NOMO-1 treated with DMSO at 0.1 percent for 48 hours (cell line): ENCODE measurements at regions not wholly inside any gene's neighbourhood (a gene's known extent, or its start where the extent isn't known, plus 50 kb on each side); places are given as distances from the start of the nearest gene placed in this dataset.

Source experiments
- DNase-seq: peaks from one replicate; lab custom pipeline; 2025; ENCODE audit not compliant: unreplicated experiment; lab: John Stamatoyannopoulos, UW

DNA sequence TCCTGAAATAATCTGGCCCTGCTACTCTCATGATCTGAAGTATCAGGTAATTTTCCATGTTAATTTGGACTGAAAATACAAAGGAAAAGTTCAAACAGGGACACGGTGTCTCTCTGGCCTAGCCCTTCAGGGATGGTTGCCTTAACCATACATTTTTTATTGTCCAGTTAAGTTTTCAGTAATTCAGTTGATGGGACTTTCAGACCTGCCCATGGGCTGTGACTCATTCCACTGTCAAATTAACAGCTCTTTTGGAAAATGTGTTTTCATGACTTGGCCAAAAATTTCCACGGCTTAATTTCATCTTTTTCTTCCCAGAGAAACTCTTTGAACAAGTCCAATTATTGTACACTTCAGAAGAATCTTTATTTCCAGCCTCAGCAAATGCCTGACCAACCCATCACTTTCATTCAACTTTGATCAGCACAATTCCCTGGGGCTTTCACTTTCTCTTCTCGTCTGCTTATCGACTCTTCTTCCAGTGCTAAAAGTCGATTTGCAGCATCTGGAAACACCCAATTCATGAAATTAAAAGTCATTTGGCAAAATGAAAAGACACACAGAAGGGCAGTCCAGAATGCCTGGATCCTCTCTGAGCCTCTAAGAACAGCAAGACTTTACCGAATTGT lies 293.9 kb downstream of the RAB28 start:
- DNase-seq, result no peak

DNA sequence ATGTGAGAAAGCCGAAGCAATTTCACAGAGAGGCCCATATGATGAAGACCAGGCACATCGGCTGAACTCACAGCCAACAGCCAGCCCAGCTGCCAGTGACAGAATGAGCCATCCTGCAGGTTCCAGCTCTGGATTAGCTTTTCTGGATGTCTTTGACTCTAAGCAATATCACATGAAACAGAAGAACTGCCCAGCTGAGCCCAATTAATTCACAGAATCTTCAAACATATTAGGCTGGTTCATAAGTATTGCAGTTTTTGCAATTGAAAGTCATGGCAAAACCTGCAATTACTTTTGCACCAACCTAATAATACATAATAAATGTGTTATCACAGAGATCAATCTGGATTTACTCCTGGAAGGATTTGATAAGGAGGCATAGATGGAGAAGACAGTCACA lies 299.9 kb downstream of the RAB28 start:
- no peak for DNase-seq

DNA sequence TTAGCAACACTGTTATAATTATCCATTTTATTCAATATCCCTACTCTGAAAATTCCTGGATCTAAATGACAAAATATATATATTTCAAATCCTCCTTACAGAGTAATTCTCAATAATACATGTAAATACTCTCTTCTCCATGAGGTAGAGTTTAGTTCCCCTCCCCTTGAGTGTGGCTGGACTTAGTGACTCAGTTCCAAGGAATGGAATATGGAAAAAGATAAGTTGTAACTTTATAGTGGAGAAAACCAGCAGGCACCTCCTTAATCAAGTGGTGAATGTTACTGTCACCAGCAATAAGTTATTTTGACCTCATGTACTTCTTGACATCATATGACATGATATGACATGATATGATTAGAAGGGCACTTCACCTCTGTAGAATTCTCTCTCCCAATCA lies 302.0 kb downstream of the RAB28 start:
- no peak for DNase-seq

DNA sequence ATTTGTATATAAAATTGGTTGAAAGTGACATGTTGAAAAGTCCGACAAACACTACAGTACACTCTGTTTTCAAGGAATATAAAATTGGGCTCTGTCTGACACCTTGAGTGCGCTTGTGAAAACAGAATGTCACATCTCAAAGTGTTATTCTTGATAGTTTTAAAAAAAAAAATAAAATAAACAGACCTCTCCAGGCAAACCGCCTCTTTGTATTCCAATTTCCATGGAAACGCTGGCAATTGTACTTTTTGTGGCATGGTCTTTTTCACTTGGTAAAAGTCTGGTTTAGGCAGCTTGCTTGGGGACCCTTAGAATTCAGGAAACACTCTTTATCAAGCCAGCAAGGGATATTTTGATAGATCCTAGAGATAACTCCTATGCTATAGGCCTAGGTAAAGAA lies 302.5 kb downstream of the RAB28 start:
- DNase-seq, result no peak

DNA sequence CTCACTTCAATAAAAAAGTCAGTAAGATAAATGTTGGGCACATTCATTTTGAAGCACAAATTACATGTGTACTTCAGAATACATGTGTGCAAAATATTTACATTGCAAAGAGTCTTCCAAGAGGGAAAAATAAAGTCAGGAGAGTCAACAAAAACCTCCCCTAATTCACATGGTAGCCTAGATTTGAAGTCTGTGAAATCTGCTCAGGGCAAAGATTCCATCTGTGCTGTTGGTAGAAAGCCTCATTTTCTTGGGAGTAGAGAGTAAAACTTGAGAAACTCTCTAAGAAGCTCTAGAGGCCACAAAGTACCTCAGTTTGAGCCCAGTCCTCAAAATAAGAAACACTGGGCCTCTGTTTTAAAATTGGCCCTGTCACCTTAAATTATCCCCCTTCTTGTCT lies 303.4 kb downstream of the RAB28 start:
- no peak for DNase-seq

DNA sequence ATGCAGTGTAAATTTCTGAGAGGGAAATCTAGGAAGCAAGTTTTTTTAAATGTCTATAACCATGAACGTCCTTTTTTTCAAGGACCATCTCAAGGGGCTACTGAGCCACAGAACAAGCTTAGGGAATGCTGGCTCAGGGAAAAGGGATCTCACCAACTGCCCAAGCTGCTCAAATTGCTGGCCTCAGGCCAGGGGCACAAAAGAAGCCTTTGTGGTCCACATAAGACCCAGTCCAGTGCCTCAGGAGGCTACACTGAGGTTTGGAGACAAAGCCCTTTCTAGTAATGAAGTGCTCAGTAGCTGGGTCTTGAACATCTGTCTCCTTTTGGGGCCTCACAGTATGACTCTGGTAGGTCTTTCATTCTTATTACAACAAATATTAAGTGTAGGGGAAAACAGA lies 305.5 kb downstream of the RAB28 start:
- DNase-seq, result no peak

DNA sequence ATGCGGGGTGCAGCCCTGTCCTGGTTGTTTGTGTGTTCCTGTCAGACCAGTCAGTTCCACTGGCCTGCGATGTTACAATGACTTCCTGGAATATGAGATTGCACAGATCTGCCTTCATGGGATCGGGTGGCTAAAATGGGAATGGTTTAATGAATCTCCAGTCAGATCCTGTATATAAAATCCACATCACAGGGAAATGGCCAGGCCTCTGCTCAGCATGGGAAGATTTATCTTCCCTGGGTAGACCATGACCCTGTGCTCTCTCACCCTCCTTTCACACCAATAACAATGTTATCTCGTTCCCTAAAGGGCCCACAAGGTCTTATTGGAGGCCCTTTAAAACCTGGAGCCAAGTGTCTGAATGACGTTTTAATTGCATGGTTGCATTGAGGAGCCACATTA lies 307.4 kb downstream of the RAB28 start:
- DNase-seq, result no peak

DNA sequence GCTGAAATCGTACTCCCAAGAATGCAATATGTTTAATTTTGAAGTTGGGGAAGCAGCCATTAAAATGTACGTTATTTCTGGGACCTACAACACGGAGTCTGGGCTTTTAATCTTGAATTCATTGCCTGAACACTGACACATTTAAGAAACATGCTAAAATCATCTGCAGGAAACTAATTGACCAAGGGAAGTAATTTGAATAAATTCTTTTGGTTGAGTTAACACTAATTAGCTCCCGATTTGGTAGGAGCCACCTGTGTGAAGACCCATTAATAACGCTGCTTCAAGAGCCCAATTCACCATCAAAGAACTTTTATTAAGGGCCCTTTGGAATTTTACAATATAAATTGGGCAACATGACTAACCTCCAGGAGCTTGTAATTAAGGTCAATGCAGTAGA lies 309.2 kb downstream of the RAB28 start:
- no peak for DNase-seq

DNA sequence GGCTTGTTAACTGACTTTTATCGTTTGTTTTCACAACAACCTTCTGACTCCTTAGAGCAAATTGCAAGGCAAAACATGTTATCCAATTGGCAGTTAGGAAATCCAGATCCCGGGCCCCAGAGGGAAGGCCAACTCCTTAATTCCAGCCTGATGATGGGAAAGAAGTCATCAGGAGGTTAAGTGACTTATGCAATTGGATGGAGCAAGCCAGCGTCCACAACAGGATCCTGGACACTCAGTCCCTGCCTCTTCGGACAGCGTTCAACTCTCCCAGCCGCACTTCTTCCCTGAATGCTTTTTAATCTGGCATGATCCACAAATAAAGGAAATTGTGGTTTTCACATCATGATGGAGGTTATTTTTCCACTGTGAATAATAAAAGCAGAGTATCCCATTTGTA lies 310.1 kb downstream of the RAB28 start:
- DNase-seq, result no peak

DNA sequence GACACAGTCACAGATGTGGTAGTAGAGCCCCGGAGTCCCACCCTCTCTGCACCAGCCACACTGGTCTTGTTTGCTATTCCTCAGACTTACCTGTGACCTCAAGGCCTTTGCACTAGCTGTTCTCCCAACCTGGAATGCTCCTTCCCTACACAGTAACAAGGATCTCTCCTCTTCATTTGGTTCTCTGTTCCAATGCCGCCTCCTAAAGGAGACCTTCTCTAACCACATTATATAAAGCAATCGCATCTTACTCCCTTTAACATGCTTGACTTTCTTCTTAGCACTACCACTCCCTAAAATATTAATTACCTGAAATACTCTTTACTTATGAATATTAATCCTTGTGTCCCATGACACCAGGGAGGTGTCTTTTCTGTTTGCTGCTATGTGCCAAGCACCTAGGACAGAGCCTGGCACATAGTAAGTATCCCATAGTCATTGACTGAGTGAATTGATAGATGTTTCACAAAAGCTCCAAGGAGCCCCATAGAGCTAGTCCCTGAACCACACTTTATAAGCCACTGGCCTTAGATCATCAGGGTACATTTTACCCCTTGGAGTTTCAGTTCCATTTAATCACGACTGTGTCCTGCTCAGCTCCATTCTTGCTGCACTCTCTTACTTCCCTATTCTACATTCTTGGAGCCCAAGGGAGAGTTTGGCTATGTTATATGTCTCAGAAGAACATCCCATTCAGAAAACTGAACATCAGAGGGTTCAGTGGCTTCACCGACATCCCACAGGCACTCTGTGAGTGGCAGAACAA lies 312.7 kb downstream of the RAB28 start:
- peak; percentile 17 for DNase-seq

DNA sequence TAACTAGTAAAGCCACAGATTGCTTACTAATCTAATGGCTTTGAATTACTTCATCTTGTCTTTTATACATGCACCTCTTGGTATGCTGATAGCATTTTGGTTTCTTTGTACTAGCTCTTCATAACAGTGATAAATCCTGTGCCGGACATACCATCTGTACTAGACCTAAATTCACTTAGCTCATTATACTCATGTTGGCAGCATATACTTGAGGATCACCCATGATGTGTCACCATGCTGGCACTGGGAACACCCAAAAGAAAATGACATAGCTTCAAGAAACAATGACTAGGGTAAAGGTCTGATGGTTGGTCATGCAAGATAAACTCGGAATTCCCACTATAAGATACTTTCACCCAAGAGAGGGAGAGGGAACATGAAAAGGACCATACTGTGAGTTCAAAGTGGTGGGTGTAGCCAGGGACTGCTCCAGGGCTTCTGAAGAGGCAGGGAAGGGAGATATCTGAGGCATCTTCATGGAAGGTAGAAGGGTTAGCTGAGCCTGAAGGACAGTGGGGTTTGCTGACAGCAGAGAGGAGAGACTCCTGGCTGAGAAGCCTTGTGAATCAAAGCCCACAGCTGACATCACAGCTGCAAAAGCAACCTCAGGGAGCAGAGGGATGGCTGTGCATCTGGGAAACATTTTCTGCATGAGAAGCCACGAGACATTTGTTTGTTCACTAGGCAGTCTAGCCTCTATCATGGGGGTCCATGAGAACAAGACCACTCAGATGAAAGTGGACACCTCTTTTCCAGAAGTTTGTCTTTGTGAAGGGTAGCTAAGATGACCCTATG lies 314.2 kb downstream of the RAB28 start:
- no peak for DNase-seq

DNA sequence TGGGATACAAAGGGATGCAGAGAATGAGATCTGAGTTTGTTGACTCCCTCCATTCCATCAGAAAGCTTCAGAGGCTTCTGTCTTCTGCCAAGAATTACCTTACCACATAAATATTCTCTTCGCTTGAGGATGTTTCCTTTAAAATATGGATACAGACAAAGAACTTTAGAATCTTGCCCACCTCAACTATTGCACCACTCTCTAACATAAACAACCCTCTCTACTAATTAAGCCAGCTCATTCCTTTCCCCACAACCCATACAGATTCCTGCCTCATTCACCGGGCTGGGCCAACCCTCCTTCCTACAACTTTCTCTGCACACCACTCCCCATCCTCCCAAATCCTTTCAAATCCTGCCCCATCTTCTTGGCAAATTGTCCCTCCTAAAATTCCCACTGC lies 315.8 kb downstream of the RAB28 start:
- no peak for DNase-seq

DNA sequence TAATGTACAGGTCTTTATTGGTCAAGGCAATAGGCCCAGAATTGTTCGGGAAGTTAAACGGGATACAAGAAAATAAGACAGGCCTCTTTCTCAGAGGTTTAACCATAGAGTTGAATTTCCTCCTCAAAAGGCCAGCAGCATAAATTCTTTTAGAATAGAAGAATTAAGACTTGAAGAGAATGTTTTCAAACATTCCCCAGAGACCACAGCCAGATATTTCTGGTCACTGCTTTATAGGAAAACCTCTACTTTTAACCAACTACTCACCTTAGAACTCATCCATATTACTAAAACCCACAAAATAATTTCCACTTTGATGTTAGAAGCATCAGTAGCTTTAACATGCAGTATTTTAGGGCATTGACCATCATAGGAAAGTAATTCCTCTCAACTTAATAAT lies 317.9 kb downstream of the RAB28 start:
- DNase-seq, result no peak

DNA sequence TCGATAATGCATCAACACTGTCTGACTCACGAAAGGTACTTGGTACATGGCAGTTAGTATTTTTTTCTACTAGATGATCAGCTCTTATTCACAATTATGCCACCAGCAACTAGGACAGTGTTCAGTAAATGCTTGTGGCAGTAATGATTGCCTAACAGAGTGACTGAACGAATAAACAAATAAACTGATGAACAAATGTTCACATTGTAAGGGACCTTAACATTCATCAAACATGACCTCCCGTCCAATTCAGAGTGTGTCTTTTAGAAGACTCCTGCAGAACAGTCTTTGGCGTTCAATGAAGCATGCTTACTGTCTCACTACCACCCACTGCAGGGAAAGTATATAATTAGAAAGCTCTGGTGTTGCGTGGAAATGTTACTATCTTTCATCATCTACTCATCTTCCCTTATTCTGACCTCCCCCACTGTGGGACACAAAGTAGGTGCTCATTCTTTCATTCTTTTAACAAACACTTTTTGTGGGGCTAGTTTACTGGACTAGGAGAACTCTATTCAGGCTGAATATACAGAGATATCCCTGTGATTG lies 319.3 kb downstream of the RAB28 start:
- no peak for DNase-seq

DNA sequence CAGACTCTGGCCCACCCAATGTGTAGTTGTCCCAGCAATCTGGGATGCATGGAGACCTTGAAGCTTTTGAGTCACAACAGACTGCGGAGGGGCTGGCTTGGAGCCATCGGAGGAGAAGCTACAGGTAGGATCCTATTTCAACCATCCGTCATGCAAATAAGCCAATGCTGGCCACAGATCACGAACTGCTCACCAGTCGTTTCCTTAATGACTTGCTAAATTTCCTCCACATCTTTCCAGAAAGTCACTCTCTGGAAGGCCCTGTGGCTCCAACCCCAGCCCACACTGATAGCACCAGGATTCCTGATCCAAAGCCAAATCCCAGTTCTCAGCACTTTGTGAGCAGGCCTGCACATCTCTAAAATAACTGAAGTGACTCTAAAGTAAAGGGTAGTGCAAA lies 321.3 kb downstream of the RAB28 start:
- no peak for DNase-seq

DNA sequence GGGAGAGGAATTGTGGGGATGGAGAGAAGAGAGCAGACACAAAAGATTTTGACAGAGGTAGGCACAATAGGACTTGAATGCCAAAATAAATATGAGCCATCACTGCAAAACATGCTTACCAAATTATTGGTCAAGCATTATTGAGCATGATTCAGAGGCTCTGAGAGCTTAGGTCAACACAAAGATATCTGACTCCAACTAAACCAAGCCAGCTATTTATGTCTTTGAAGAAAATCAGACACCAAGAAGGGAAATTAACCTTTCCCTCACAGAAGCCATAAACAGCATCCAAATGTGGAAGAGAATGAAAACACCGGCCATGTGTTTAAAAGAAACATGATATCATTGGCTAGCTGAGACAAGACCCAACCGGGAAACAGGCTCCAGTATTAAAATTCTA lies 323.2 kb downstream of the RAB28 start:
- no peak for DNase-seq

DNA sequence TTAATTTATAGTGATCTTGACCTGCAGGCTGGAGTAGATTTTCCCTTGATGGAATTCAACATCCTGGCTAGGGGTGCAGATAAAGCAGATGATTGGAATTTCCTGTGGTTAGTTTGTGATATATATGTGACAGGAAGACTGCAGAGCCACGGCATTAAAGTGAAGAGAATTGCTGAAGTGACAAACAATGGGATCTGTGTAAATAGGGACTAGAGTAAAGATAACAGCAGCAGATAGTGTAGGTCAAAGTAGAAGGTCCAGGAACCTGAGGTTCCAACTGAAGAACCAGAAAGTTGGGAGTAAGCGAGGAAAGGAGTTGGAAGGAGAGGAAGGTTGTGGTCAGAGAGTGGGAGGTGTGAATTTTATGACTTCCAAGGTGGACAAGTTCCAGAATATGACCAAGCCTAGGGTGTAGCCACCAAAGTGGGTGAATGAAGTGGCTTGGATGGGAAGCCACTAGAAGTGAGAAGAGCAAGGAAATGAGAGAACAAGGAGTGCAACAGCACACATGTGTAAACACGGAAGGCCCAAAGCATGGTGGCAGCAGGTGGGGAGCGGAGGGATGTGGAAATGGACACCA lies 325.0 kb downstream of the RAB28 start:
- DNase-seq, result no peak

DNA sequence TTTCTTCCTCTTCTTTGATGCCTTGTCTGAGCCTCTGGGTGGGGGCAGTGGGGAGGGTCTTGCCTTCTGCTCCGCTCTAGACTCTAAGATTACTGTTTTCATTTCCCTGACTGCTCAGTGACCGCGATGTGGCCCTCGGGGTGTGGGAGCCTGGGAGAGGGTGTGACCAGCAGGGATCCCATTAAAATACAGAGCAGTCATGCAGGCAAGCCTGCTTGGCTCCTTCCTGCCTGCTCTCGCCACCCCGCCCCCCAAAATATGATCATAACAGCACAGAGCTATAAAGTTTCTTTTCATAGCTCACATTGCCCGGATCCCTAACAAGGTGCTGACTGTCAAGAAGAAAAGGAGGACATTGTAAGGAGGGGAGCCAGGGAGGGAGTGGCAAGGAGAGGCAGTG lies 332.9 kb downstream of the RAB28 start:
- DNase-seq, result no peak

DNA sequence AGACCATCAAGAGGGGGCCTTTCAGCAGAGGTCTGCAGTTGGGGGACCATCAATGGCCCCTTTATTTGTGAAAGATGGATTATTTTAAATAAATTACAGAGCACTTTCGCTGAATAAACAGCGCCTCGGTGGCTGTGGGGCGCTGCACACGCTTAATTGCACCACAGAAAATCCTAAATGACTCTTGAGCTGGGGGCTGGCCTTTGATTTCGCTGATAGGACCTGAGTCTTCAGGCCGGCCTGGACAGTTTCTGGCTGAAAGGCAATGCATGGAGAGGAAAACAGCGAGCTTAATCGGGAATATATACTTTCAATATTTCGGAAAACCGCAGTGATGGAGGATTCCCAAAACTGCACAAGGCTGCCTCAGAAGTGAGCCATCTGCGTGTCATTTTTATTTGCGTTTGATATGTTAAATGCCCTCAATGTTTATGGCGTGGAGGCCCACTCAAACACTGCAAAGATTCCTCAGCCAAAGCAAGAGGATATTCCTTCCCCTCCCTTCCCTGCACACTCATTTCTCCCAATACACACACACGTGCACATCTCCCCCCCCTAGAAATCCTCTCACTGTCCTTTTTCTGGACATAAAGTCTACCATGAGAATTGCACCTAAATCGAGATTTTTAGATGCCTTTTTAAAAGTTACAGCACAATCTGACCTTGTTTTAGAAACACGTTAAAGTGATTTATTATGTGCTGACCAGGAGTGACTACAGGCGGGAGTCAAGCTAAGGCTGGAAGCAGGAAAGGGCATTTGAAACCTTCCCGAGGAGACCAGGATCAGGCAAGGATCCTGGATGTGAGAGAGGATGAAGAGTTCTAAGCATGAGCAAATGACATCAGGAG lies 340.7 kb downstream of the RAB28 start:
- DNase-seq, result no peak

DNA sequence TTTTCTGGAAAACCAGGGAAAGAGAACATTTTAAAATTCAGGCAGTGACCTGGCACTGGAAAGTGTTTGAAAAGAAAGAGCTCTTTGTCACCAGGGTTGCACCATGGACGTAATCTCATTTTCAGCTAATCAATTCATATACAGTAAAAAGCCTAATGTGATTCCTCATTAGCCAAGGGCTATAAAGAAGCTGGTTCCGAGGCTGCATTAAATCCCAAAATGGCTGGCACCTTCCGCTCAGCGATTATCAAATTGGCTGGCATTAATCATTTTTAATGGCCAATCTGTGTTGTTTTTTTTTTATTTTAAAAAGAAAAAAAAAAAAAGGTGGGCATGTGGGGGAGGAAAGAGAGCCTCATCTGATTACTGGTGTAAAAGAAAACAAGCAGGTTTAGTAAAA lies 341.4 kb downstream of the RAB28 start:
- no peak for DNase-seq

DNA sequence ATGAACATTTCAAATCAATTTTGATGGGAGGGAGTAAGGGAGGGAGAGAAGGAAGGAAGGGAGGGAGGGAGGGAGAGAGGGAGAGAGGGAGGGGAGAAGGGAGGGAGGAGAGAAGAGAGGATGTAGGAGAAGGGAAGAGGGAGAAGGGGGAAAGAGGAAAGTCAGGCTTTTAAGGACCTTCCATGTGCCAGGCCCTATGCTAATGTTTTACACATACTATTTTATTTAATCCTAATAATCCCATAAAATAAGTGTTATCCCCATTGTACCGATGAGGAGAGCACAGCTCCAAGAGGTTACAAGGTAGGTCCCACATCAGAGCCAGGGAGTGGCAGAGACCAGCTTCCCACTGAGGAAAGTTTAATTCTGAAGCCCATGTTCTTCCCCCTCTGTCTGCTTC lies 341.9 kb downstream of the RAB28 start:
- DNase-seq, result no peak
